Natural killer cell (primary cell): ENCODE measurements at regions not wholly inside any gene's neighbourhood (a gene's known extent, or its start where the extent isn't known, plus 50 kb on each side); places are given as distances from the start of the nearest gene placed in this dataset.
"Not testable (repeated sequence)": the region's sequence is repeated elsewhere in the genome, so short reads cannot be mapped to it uniquely, and the experiment has no call there.

Experiments used
- ATAC-seq, 3 donors: fragments of 150-1000 bp in 2 of 3; fragments of 200-7000 bp in 1 of 3; cut with Tn5 transposase; 1 replicate in 1 of 3; 2 replicates in 2 of 3; pipeline ENCODE4 v1.10.0; 2021; ENCODE audit warnings: mild to moderate bottlenecking in 2 of 3, moderate library complexity in 2 of 3
- DNase-seq, 2 donors: peaks; one replicate each; pipeline versions ENCODE4 v3.0.0 to v3.0.0-alpha.2; 2013 to 2021; ENCODE audit warnings: mixed read lengths in 1 of 2
- H3K27ac ChIP-seq: one replicate; pipeline ENCODE4 v1.5.1; 2013; ENCODE audit warnings: mild to moderate bottlenecking, low read length
- H3K27me3 ChIP-seq: one replicate; pipeline ENCODE4 v1.6.1; 2013; ENCODE audit warnings: low read length; ENCODE audit not compliant: control insufficient read depth, insufficient read depth
- H3K36me3 ChIP-seq: one replicate; pipeline ENCODE4 v1.6.1; 2013; ENCODE audit warnings: low read length; ENCODE audit not compliant: control insufficient read depth, insufficient read depth
- H3K4me1 ChIP-seq: one replicate; pipeline ENCODE4 v1.6.1; 2013; ENCODE audit warnings: low read length; ENCODE audit not compliant: control insufficient read depth, insufficient read depth
- H3K4me3 ChIP-seq: one replicate; pipeline ENCODE4 v1.5.1; 2013; ENCODE audit warnings: low read length
- H3K9me3 ChIP-seq: one replicate; pipeline ENCODE4 v1.6.1; 2013; ENCODE audit warnings: low read length; ENCODE audit not compliant: control insufficient read depth, insufficient read depth
- H3K27ac Mint-ChIP-seq, 2 donors: one replicate each; pipeline ENCODE4 v1.8.0; 2022; ENCODE audit warnings: mild to moderate bottlenecking in 2 of 2, mixed read lengths in 2 of 2, moderate library complexity in 1 of 2
- H3K27me3 Mint-ChIP-seq, 2 donors: one replicate each; pipeline ENCODE4 v1.8.0; 2022; ENCODE audit warnings: low read depth in 2 of 2, mixed read lengths in 2 of 2
- H3K36me3 Mint-ChIP-seq: one replicate; pipeline ENCODE4 v1.8.0; 2022; ENCODE audit warnings: mixed read lengths
- H3K4me1 Mint-ChIP-seq, 2 donors: one replicate each; pipeline ENCODE4 v1.8.0; 2022; ENCODE audit warnings: mixed read lengths in 2 of 2
- H3K4me3 Mint-ChIP-seq: one replicate; pipeline ENCODE4 v1.8.0; 2022; ENCODE audit warnings: mild to moderate bottlenecking, moderate library complexity, mixed read lengths
- H3K9me3 Mint-ChIP-seq, 2 donors: one replicate each; pipeline ENCODE4 v1.8.0; 2022; ENCODE audit warnings: mixed read lengths in 2 of 2
- WGBS: methylation state at CpG from one replicate; pipeline ENCODE4 v1.1.7; 2013; ENCODE audit warnings: missing lambda C conversion rate; ENCODE audit not compliant: insufficient coverage; 5-methylcytosine and 5-hydroxymethylcytosine counted together
- intact Hi-C: fragments of 100-400 bp; cut with micrococcal nuclease; formaldehyde crosslinking; loops from one replicate; pipeline ENCODE4 v1.14.2; 2022
- TF ChIP-seq, protein P1 (sequence below): fragments of 200-600 bp; IDR thresholded peaks from one replicate; pipeline ENCODE4 v1.8.0; 2022; ENCODE audit warnings: antibody characterized with exemption

DNA sequence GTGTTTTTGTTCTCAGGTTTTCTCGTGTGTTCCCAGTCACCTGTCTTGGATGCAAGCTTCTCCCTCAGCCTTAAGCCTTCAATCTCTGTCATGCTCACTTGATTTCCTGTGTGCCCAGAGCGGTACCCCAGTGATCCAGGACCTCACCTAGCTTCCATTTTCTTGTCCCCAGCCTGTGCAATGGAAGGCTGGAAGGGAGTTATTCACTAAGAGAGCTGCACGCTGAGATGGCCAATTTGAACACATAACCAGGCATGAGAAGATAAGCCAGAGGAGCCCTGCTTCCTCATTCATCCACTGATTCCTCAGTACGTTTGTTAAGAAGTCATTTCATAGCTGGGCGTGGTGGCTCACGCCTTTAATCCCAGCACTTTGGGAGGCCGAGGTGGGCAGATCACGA is 130.8 kb upstream of the SERPINE2 start:
- H3K36me3 Mint-ChIP-seq = no peaks in the 10 kb centered on the region
- no peaks in the 10 kb centered on the region for H3K9me3 Mint-ChIP-seq
- 85% methylated on average over 8 of the region's 8 CpGs for WGBS
- intact Hi-C loops = no loop called here
- H3K9me3 ChIP-seq = no peaks in the 10 kb centered on the region
- ATAC-seq (no peak), DNase-seq (no peak)
- H3K36me3 ChIP-seq = no peaks in the 10 kb centered on the region
- no peak overlapping the region for H3K4me3 ChIP-seq
- H3K27me3 Mint-ChIP-seq = peaks cover 5 to 13% of the 10 kb centered on the region in 2 donors
- no peaks in the 10 kb centered on the region for H3K4me1 ChIP-seq
- no peaks in the 10 kb centered on the region for H3K27me3 ChIP-seq
- no peak overlapping the region for H3K27ac Mint-ChIP-seq
- TF ChIP-seq, protein P1, sequence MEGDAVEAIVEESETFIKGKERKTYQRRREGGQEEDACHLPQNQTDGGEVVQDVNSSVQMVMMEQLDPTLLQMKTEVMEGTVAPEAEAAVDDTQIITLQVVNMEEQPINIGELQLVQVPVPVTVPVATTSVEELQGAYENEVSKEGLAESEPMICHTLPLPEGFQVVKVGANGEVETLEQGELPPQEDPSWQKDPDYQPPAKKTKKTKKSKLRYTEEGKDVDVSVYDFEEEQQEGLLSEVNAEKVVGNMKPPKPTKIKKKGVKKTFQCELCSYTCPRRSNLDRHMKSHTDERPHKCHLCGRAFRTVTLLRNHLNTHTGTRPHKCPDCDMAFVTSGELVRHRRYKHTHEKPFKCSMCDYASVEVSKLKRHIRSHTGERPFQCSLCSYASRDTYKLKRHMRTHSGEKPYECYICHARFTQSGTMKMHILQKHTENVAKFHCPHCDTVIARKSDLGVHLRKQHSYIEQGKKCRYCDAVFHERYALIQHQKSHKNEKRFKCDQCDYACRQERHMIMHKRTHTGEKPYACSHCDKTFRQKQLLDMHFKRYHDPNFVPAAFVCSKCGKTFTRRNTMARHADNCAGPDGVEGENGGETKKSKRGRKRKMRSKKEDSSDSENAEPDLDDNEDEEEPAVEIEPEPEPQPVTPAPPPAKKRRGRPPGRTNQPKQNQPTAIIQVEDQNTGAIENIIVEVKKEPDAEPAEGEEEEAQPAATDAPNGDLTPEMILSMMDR = no peak
- no peak overlapping the region for H3K4me3 Mint-ChIP-seq
- no peaks in the 10 kb centered on the region for H3K4me1 Mint-ChIP-seq
- no peak overlapping the region for H3K27ac ChIP-seq

DNA sequence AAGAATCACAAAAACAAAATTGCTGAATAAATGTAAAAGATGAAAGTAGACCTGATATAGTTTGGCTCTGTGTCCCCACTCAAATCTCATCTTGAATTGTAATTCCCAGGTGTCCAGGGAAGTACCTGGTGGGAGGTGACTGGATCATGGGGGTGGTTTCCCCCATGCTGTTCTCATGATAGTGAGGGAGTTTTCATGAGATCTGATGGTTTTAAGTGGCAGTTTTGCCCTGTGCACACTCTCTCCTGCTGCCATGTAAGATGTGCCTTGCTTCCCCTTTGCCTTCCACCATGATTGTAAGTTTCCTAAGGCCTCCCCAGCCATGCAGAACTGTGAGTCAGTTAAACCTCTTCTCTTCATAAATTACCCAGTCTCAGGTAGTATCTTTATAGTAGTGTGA is 128.7 kb upstream of the SERPINE2 start:
- H3K36me3 ChIP-seq, H3K27me3 ChIP-seq, H3K9me3 ChIP-seq, intact Hi-C loops, H3K27ac Mint-ChIP-seq, H3K4me3 Mint-ChIP-seq, ATAC-seq, H3K4me1 Mint-ChIP-seq, H3K4me1 ChIP-seq, H3K36me3 Mint-ChIP-seq, H3K9me3 Mint-ChIP-seq, H3K27ac ChIP-seq, DNase-seq, H3K4me3 ChIP-seq: not testable (repeated sequence)
- peaks cover 8 to 20% of the 10 kb centered on the region in 2 donors for H3K27me3 Mint-ChIP-seq

DNA sequence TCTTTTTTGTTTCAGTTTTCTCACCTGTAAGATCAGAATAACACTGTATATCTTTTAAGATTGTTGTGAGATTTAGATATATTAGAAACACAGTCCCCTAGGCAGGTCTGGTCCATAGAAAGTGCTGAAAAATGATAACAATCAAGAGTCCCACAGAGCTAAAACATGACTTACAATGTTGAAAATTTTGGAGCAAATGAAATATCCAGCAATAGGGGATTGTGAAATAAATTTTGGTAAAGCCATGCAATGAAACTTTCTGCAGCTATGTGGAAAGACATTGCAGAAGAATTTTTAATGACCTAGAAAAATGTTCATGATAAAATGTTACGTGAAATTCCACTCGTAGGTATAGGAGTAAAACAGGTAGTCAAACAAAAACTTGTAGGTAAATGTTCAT is 127.6 kb upstream of the SERPINE2 start:
- Mint-ChIP-seq H3K27ac (no peak overlapping the region), H3K27me3 (peaks cover 17 to 18% of the 10 kb centered on the region in 2 donors), H3K4me3 (no peak overlapping the region), H3K4me1 (no peaks in the 10 kb centered on the region), H3K9me3 (no peaks in the 10 kb centered on the region), H3K36me3 (no peaks in the 10 kb centered on the region)
- Histone ChIP-seq H3K4me3 (no peak overlapping the region), H3K27ac (no peak overlapping the region), H3K36me3 (no peaks in the 10 kb centered on the region), H3K27me3 (no peaks in the 10 kb centered on the region), H3K9me3 (no peaks in the 10 kb centered on the region), H3K4me1 (no peaks in the 10 kb centered on the region)
- DNase-seq = no peak
- intact Hi-C loops = no loop called here
- ATAC-seq = no peak
- 92% methylated on average over 2 of the region's 2 CpGs for WGBS
- TF ChIP-seq, protein P1 = no peak

DNA sequence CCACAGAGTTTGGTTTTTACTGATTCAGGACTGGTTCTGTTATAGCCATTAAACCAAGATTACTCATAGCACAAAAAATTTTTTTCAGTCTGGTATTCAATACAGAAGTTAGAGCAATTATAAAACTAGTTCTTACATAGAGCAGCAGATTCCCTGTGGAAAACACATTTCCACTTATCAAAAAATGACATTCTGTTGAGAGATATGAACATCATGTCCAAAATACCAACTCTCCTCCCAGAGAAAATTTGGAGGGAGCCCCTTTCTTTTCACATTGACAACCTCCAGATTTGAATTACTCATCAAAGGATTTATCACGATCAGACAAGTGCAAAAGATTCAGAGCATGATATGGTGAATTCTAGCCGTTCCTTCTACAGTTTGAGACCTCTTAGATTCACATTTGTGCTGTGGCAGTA is 126.8 kb upstream of the SERPINE2 start:
- peaks cover 17 to 18% of the 10 kb centered on the region in 2 donors for H3K27me3 Mint-ChIP-seq
- no peak overlapping the region for H3K27ac ChIP-seq
- H3K9me3 Mint-ChIP-seq = no peaks in the 10 kb centered on the region
- H3K4me1 Mint-ChIP-seq = no peaks in the 10 kb centered on the region
- no peak overlapping the region for H3K27ac Mint-ChIP-seq
- no peaks in the 10 kb centered on the region for H3K36me3 Mint-ChIP-seq
- H3K9me3 ChIP-seq = no peaks in the 10 kb centered on the region
- H3K4me3 Mint-ChIP-seq = no peak overlapping the region
- ATAC-seq (no peak), DNase-seq (no peak)
- H3K4me1 ChIP-seq = no peaks in the 10 kb centered on the region
- WGBS = 73% methylated on average over 2 of the region's 2 CpGs
- H3K4me3 ChIP-seq = no peak overlapping the region
- intact Hi-C loops = no loop called here
- TF ChIP-seq, protein P1 = no peak
- no peaks in the 10 kb centered on the region for H3K36me3 ChIP-seq
- no peaks in the 10 kb centered on the region for H3K27me3 ChIP-seq
